ENCODE measurements at regions not wholly inside any gene's neighbourhood (a gene's known extent, or its start where the extent isn't known, plus 50 kb on each side); places are given as distances from the start of the nearest gene placed in this dataset.
"Not testable (repeated sequence)": the region's sequence is repeated elsewhere in the genome, so short reads cannot be mapped to it uniquely, and the experiment has no call there.

GRCh38 chr18:41899535-41899934, 55.5 kb upstream of the PIK3C3 start:
- DNase-seq (ENCODE audit: low read depth in 2 of 3, low spot score in 2 of 3): no peak

GRCh38 chr18:41893432-41893831, 61.6 kb upstream of the PIK3C3 start:
- no peak for DNase-seq (ENCODE audit: low read depth in 2 of 3, low spot score in 2 of 3)

GRCh38 chr18:41887100-41887499, 67.9 kb upstream of the PIK3C3 start:
- no peak for DNase-seq (ENCODE audit: low read depth in 2 of 3, low spot score in 2 of 3)

- no peak for DNase-seq (ENCODE audit: low read depth in 2 of 3, low spot score in 2 of 3)
Observed at GRCh38 chr18:41886126-41886807, 68.8 kb upstream of the PIK3C3 start.

GRCh38 chr18:41881285-41881684, 73.7 kb upstream of the PIK3C3 start:
- no peak for DNase-seq (ENCODE audit: low read depth in 2 of 3, low spot score in 2 of 3)

- DNase-seq (ENCODE audit: low read depth in 2 of 3, low spot score in 2 of 3): no peak
Observed at GRCh38 chr18:41879256-41879655, 75.8 kb upstream of the PIK3C3 start.

GRCh38 chr18:41875094-41875780, 79.8 kb upstream of the PIK3C3 start:
- no peak for DNase-seq (ENCODE audit: low read depth in 2 of 3, low spot score in 2 of 3)

GRCh38 chr18:41873730-41874129, 81.3 kb upstream of the PIK3C3 start:
- DNase-seq (ENCODE audit: low read depth in 2 of 3, low spot score in 2 of 3): no peak

- DNase-seq (ENCODE audit: low read depth in 2 of 3, low spot score in 2 of 3): no peak
Observed at GRCh38 chr18:41872206-41872605, 82.8 kb upstream of the PIK3C3 start.

GRCh38 chr18:41871229-41872000, 83.6 kb upstream of the PIK3C3 start:
- no peak for DNase-seq (ENCODE audit: low read depth in 2 of 3, low spot score in 2 of 3)

- DNase-seq (ENCODE audit: low read depth in 2 of 3, low spot score in 2 of 3): no peak
Observed at GRCh38 chr18:41870817-41871216, 84.2 kb upstream of the PIK3C3 start.

GRCh38 chr18:41870191-41870590, 84.8 kb upstream of the PIK3C3 start:
- no peak for DNase-seq (ENCODE audit: low read depth in 2 of 3, low spot score in 2 of 3)

GRCh38 chr18:41865796-41866195, 89.2 kb upstream of the PIK3C3 start:
- DNase-seq (ENCODE audit: low read depth in 2 of 3, low spot score in 2 of 3): not testable (repeated sequence)

GRCh38 chr18:41864216-41864615, 90.8 kb upstream of the PIK3C3 start:
- no peak for DNase-seq (ENCODE audit: low read depth in 2 of 3, low spot score in 2 of 3)

- no peak for DNase-seq (ENCODE audit: low read depth in 2 of 3, low spot score in 2 of 3)
Observed at GRCh38 chr18:41862921-41863320, 92.1 kb upstream of the PIK3C3 start.

- DNase-seq (ENCODE audit: low read depth in 2 of 3, low spot score in 2 of 3): no peak
Observed at GRCh38 chr18:41860987-41861386, 94.0 kb upstream of the PIK3C3 start.

- DNase-seq (ENCODE audit: low read depth in 2 of 3, low spot score in 2 of 3): no peak
Observed at GRCh38 chr18:41858761-41859555, 96.1 kb upstream of the PIK3C3 start.

GRCh38 chr18:41853280-41853679, 101.8 kb upstream of the PIK3C3 start:
- DNase-seq (ENCODE audit: low read depth in 2 of 3, low spot score in 2 of 3): no peak

GRCh38 chr18:41850781-41851180, 104.3 kb upstream of the PIK3C3 start:
- no peak for DNase-seq (ENCODE audit: low read depth in 2 of 3, low spot score in 2 of 3)

GRCh38 chr18:41849632-41850031, 105.4 kb upstream of the PIK3C3 start:
- DNase-seq (ENCODE audit: low read depth in 2 of 3, low spot score in 2 of 3): no peak

- no peak for DNase-seq (ENCODE audit: low read depth in 2 of 3, low spot score in 2 of 3)
Observed at GRCh38 chr18:41845563-41845962, 109.5 kb upstream of the PIK3C3 start.
